Non-pigmented ciliary epithelial cell (primary cell): ENCODE measurements at regions not wholly inside any gene's neighbourhood (a gene's known extent, or its start where the extent isn't known, plus 50 kb on each side); places are given as distances from the start of the nearest gene placed in this dataset.

Experiments used
- DNase-seq: peaks from one replicate; pipeline ENCODE4 v3.0.0-alpha.2; 2010; ENCODE audit warnings: low read depth

DNA sequence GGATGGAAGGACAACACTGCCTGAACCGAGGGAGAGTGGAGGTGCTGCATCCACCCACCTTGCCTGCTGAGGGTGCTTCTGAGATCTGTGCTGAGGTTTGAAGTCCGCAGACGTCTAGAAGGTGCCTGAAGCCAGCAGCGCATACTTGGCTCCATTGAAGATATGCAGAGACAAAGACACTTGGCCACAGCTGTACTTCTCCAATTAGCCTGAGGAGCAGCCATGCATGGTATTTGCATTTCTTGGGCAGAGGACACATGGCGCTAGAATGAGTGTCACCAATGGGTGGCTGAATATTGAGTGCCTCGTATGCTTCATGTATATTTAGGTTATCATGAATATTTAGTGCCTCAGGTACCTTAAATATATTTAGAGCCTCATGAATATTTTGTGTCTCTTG is 128.7 kb upstream of the ATP6AP2 start:
- DNase-seq = no peak

GRCh38 chrX:40449956-40450706 is 130.6 kb upstream of the ATP6AP2 start:
- no peak for DNase-seq

DNA sequence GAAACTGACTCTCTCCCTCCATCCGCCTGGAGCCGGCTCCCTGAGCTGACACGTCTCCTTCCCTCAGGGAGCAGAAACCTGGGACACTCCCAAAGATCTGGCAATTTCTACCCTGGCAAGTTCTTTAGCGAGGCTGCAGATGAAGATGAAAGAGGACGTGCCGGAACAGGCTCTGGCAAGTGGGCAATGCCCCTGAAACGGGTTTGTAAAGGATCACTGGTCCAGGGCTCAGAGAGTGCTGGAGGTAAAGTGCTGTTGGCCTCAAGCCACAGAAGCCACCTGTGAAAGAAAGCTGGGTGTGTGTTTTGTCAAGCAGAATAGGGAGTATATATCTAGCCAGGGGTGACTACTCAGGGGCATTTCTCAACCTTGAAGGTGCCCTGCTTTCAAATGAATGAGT is 131.4 kb upstream of the ATP6AP2 start:
- DNase-seq = no peak

- no peak for DNase-seq
Measured at GRCh38 chrX:40448793-40449192, 132.0 kb upstream of the ATP6AP2 start.

DNA sequence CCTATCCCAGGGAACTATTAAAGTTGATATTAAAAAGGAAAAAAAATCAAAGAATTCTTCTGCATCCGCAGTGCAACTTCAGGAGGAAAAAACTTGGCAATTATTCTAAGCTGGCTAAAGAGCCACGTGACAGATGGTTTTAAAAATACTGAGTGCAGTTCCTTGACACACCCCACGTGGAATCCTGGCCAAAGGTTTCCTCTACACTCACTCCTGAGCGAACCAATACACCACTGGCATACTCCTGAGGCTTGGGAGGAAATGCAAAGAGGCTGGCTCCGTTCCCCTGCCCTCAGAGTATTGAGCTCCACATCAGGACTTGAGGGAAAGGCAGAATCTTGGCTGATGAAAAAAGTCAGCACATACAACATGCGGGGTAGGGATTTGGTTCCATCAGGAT is 133.8 kb upstream of the ATP6AP2 start:
- DNase-seq = no peak

- DNase-seq = no peak
Measured at GRCh38 chrX:40445691-40446090, 135.1 kb upstream of the ATP6AP2 start.

DNA sequence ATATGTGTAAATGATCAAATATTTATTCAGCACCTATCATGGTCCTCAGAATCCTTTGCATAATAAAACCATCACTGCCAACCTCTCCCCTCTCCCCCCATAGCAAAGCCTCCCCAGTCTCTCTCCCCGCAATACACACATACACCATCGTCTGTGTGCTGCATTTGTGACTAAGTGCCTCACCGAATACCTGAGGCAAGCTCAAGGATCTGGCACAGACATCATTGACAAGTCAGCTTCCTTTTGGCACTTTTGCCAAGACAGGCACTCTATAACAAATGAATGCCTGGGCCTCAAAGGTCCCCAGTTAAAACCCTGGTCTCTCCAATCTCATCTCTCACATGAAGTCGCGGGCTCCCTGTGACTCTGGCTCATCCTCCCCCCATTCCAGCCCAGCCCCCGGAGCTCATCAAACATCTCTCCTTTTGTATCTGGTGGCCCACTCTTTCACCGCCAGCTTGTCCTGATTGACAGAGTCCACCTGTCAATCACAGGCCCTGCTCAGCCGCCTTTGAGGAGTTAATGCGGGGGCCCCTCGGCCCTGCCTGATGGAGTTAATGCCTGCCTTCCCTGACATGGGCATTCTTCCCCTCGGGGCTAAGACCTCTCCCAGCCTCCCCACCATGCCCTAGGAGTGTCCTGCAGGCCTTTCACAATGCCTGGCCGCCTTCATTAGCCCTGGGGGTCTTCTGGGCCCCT is 135.8 kb upstream of the ATP6AP2 start:
- no peak for DNase-seq

DNA sequence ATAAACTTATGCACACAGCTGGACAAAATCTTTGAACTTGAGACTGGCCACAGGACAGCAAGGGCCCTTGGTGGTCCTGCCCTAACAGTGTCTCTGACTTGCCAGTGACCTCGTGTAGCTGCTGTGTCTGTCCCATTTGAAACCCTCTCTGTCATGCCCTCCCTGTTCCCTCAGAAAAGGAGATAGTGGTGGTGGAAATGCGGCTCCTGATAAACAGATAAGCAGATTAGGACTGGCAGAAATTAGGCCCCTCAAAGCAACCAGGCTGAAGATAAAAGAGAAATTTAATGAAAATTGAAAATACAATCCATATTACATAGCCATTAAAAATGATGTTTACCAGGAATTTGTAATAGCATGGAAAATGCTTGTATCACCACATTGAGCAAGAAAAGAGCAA is 136.6 kb upstream of the ATP6AP2 start:
- DNase-seq = no peak

DNA sequence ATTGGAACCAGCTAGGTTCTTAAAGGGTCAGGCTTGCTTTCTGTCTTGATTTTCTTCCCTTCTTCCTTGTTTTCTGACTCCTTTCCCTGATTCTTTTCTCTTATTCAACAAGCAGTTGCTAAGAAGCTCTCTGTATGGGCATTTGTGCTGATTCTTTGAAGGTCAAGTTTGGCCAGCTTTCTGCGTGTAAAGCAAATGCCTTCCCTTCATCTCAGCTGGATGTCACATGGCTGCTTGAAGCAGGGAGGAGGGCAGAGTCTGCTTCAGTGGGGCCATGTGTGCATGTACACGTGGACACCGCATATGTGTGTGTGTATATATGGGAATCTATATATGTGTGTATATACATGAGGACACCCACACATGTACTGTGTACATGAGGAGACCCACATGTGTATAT is 139.9 kb upstream of the ATP6AP2 start:
- DNase-seq = no peak

GRCh38 chrX:40439625-40440532 is 140.9 kb upstream of the ATP6AP2 start:
- no peak for DNase-seq

DNA sequence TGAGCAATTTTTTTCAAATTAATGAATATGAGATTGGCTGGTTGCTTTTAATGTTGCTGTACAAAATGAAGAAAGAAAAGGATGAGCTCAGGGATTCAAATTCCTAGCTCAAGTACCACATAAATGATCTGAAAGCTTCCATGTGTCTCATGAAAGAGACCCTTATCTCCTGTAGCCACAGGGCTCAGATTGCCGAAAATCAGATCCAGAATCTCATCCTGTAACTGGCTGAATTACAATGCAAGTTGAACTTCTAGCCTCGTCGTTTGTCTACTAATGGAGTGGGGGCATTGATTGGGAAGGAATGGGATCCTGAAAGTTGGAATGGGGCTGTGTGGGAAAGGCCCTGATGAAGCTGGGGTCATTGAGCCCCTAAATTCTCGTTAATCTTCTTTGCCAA is 143.4 kb upstream of the ATP6AP2 start:
- no peak for DNase-seq

- no peak for DNase-seq
Measured at GRCh38 chrX:40434947-40435346, 145.8 kb upstream of the ATP6AP2 start.

DNA sequence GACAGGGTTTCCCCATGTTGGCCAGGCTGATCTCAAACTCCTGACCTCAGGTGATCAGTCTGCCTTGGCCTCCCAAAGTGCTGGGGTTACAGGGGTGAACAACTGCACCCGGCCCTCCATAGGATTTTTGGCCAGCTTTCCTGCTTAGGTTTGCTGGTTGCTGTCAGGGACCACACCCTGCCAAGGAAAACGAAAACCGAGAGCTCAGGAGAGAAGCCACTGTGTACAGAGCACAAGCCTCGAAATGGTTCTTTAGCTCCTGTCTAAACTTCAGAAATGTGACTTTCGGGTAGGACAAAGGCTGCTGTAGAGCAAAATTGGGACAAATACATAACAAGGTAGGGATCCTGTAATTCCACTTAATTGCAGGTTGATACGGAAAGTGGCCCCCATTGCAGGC is 146.3 kb upstream of the ATP6AP2 start:
- DNase-seq = no peak

- no peak for DNase-seq
Measured at GRCh38 chrX:40433160-40433559, 147.6 kb upstream of the ATP6AP2 start.

DNA sequence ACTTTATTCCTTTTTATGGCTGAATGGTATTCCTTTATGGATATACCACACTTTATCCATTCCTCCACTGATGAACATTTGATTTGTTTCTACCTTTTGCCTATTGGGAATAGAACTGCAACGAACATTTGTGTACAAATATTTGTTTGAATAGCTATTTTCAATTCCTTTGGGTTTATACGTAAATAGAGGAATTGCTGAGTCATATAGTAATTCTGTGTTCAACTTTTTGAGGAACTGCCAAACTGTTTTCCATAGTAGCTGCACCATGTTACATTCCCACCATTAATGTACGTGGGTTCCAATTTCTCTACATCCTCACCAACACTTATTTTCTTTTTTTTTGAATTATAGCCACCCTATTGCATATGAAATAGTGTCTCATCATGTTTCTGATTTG is 156.5 kb upstream of the ATP6AP2 start:
- no peak for DNase-seq

DNA sequence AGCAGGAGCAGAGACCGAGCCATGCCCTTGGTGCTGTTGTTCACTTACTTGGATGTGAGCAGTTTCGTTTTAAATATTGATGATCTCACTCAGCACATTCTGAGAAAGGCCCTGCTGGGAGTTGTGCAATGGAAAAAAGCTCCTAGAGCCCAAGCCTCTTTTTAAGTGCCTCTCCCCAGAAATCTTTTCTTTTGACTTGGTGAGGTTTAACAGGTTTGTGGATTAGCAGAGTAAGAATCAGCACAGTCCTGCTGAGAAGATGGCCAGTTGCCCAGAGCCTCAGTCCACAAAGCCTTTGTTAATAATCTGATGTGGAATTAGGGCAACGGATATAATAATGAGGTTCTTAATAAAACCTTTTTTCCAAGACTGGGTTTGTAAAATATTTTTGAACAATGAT is 157.5 kb upstream of the ATP6AP2 start:
- DNase-seq = no peak

DNA sequence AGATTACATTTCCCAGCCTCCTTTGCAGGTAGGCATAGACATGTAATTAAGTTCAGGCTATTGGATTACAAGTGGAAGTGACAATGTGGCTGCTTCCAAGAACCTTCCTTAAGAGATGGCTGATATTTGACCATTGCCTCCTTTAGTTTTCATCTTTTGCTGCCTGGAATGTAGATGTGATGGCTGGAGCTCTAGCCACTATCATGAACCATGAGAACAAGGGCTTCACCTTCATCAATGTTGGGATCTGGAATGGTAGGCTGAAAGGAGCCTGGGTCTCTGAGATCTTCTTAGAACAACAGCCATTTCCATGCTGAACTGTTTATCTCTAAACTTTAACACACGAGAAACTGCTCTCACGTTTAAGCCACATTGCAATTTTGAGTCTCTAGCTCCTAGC is 158.7 kb upstream of the ATP6AP2 start:
- no peak for DNase-seq

- DNase-seq = no peak
Measured at GRCh38 chrX:40420899-40421729, 159.7 kb upstream of the ATP6AP2 start.

- DNase-seq = no peak
Measured at GRCh38 chrX:40418813-40419195, 162.0 kb upstream of the ATP6AP2 start.

DNA sequence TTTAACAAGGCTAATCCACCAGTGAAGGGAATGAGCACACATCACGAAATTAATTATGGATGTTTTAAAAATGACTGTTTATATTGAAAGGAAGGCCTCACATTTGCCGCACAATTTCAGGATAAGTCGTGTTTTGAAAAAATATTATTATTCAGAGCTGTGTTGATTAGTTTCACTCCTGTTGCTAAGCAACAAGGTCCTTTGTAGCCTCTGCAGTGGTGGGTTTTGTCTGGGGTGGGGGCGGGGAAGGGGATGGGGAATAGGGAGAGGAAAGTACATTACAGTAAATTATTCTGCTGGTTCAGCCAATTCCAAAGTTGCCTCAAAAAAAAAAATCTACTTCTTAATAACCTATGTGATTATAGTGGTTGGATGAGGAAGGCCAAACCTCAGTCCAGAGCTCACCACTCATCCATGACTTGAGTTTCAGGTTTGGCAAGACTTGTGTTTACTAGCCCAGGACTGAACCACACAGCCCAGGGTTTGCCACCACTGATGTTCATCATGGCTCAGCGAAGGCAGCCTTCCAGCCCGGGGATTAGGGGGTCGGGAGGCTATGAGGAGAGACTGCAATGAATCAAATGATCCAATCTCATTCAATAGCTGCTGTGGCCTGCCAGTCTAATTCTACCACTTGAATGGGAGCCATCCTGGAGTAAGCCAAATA is 162.5 kb upstream of the ATP6AP2 start:
- DNase-seq = no peak

DNA sequence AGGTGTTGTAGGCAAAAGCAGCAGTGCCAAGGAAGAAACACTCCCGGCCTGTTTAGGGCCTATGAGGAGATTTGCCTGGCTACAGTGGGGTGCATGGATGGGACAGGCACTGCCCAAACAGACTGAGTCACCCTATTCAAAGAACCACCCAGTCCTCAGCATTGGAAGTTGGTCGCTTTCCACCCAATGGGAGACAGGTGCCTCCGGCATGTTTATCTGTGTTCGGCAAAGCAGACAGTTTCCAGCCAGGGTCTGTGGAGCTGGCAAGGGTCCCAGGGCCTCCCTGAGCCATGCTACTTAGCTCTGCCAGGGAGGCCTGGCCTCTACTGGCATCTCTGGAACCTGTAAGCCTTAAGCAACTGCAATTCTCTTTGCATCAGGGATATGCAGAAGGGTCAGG is 165.1 kb upstream of the ATP6AP2 start:
- DNase-seq = no peak
